Stomach (tissue), 8 donors: ENCODE measurements at regions not wholly inside any gene's neighbourhood (a gene's known extent, or its start where the extent isn't known, plus 50 kb on each side); places are given as distances from the start of the nearest gene placed in this dataset.

Experiments used
- DNase-seq, 2 donors: peaks; one replicate each; pipeline versions ENCODE4 v3.0.0 to v3.0.0-alpha.2; 2013 to 2019
- H3K27ac ChIP-seq, 5 donors: fragments of 200-600 bp in 4 of 5; sonication (generic) in 4 of 5; one replicate each; pipeline ENCODE4 v1.5.1; 2013 to 2019; ENCODE audit warnings: mild to moderate bottlenecking in 1 of 5, moderate library complexity in 1 of 5
- H3K27me3 ChIP-seq, 3 donors: fragments of 200-600 bp; sonication (generic); one replicate each; pipeline ENCODE4 v1.5.1; 2017 to 2019; ENCODE audit warnings: mixed run types in 1 of 3
- H3K36me3 ChIP-seq, 4 donors: fragments of 200-600 bp; sonication (generic); 1 replicate in 3 of 4; 2 replicates in 1 of 4; pipeline ENCODE4 v1.5.1; 2016 to 2019
- H3K4me1 ChIP-seq, 4 donors: fragments of 200-600 bp; sonication (generic); one replicate each; pipeline ENCODE4 v1.5.1; 2016 to 2019
- H3K4me3 ChIP-seq, 4 donors: fragments of 200-600 bp; sonication (generic) in 3 of 4; one replicate each; pipeline ENCODE4 v1.5.1; 2016 to 2019; ENCODE audit warnings: mild to moderate bottlenecking in 1 of 4
- H3K9me3 ChIP-seq, 4 donors: fragments of 200-600 bp; sonication (generic); one replicate each; pipeline ENCODE4 v1.5.1; 2016 to 2019
- CTCF ChIP-seq, 7 experiments: fragments of 450-650 bp in 4 of 7; fragments of 200-600 bp in 3 of 7; sonication (generic) in 3 of 7; IDR thresholded peaks; one replicate each; pipeline ENCODE4 v1.5.1; 2016 to 2019; ENCODE audit warnings: antibody characterized with exemption in 7 of 7, control low read depth in 2 of 7, mild to moderate bottlenecking in 1 of 7
- EP300 ChIP-seq: sonication (generic); formaldehyde crosslinking; IDR thresholded peaks from one replicate; pipeline ENCODE4 v1.6.1; 2017; ENCODE audit warnings: antibody characterized with exemption
- POLR2A ChIP-seq, 4 donors: fragments of 450-650 bp; IDR thresholded peaks; one replicate each; pipeline ENCODE4 v1.6.1; 2016; ENCODE audit warnings: antibody characterized with exemption in 4 of 4, control low read depth in 2 of 4, mild to moderate bottlenecking in 1 of 4, moderate library complexity in 1 of 4
- POLR2AphosphoS5 ChIP-seq, 3 donors: sonication (generic); formaldehyde crosslinking; IDR thresholded peaks; one replicate each; pipeline ENCODE4 v1.6.1; 2016; ENCODE audit warnings: antibody characterized with exemption in 3 of 3
- WGBS, 5 donors: extraction: QIAGEN DNeasy Blood & Tissue Kit in 3 of 5; methylation state at CpG; one replicate each; pipeline versions ENCODE4 v1.1.5 to v1.1.7; 2013 to 2018; 5-methylcytosine and 5-hydroxymethylcytosine counted together
- intact Hi-C: fragments of 100-400 bp; cut with DNase I; formaldehyde crosslinking; loops from one replicate; pipeline ENCODE4 v1.15.1; 2023; ENCODE audit warnings: low total_unique reads
- donor health status: healthy with polysubstance abuse.
- donor health status: Bipolar disorder and iron deficiency.
- donor health status: healthy.

GRCh38 chr14:47935332-47935731 lies 259.9 kb upstream of the MDGA2 start:
- H3K27me3 ChIP-seq: no peaks in the 10 kb centered on the region
- no peak for DNase-seq
- intact Hi-C loops: no loop called here
- H3K36me3 ChIP-seq: no peaks in the 10 kb centered on the region
- H3K4me3 ChIP-seq: no peak overlapping the region
- no peaks in the 10 kb centered on the region for H3K4me1 ChIP-seq
- 41 to 61% (median 53%) methylated on average over 4 of the region's 4 CpGs for WGBS, 5 donors
- no peak for TF ChIP-seq CTCF (IDR thresholded peaks at IDR 0.05)
- no peak for TF ChIP-seq POLR2AphosphoS5 (IDR thresholded peaks at IDR 0.05)
- TF ChIP-seq POLR2A (IDR thresholded peaks at IDR 0.05): no peak
- TF ChIP-seq EP300: no peak
- peaks cover 0 to 9% (median 0%) of the 10 kb centered on the region in 4 donors for H3K9me3 ChIP-seq
- no peak overlapping the region for H3K27ac ChIP-seq

- no peaks in the 10 kb centered on the region for H3K27me3 ChIP-seq
- intact Hi-C loops: no loop called here
Observed at GRCh38 chr14:47929334-47929733, 253.9 kb upstream of the MDGA2 start.

GRCh38 chr14:47921133-47921532 lies 245.7 kb upstream of the MDGA2 start:
- Histone ChIP-seq H3K36me3 (no peaks in the 10 kb centered on the region), H3K27ac (no peak overlapping the region), H3K4me3 (no peak overlapping the region), H3K9me3 (peaks cover 0 to 4% (median 0%) of the 10 kb centered on the region in 4 donors), H3K4me1 (no peaks in the 10 kb centered on the region), H3K27me3 (no peaks in the 10 kb centered on the region)
- intact Hi-C loops: no loop called here
- 0 to 42% (median 0%) methylated on average over 1 of the region's 1 CpG for WGBS, 5 donors
- TF ChIP-seq POLR2A (IDR thresholded peaks at IDR 0.05) (no peak), POLR2AphosphoS5 (IDR thresholded peaks at IDR 0.05) (no peak), CTCF (IDR thresholded peaks at IDR 0.05) (no peak), EP300 (no peak)
- no peak for DNase-seq

More at GRCh38 chr14:47929334-47929733, 253.9 kb upstream of the MDGA2 start:
- no peaks in the 10 kb centered on the region for H3K36me3 ChIP-seq
- H3K9me3 ChIP-seq: peaks cover 0 to 6% (median 0%) of the 10 kb centered on the region in 4 donors
- H3K4me3 ChIP-seq: no peak overlapping the region
- DNase-seq: no peak
- H3K27ac ChIP-seq: no peak overlapping the region
- no peak for TF ChIP-seq CTCF (IDR thresholded peaks at IDR 0.05)
- TF ChIP-seq POLR2AphosphoS5 (IDR thresholded peaks at IDR 0.05): no peak
- TF ChIP-seq POLR2A (IDR thresholded peaks at IDR 0.05): no peak
- no peak for TF ChIP-seq EP300
- H3K4me1 ChIP-seq: no peaks in the 10 kb centered on the region

- no peaks in the 10 kb centered on the region for H3K27me3 ChIP-seq
- H3K36me3 ChIP-seq: no peaks in the 10 kb centered on the region
- H3K27ac ChIP-seq: no peak overlapping the region
- TF ChIP-seq POLR2A (IDR thresholded peaks at IDR 0.05) (no peak), EP300 (no peak), CTCF (IDR thresholded peaks at IDR 0.05) (no peak), POLR2AphosphoS5 (IDR thresholded peaks at IDR 0.05) (no peak)
- no peak for DNase-seq
- H3K4me3 ChIP-seq: no peak overlapping the region
- 62 to 88% (median 84%) methylated on average over 3 to 6 of the region's 6 CpGs for WGBS, 5 donors
- H3K9me3 ChIP-seq: peaks cover 0 to 4% (median 0%) of the 10 kb centered on the region in 4 donors
- no peaks in the 10 kb centered on the region for H3K4me1 ChIP-seq
- intact Hi-C loops: no loop called here
Observed at GRCh38 chr14:47919997-47920396, 244.6 kb upstream of the MDGA2 start.
